K562 (cell line): ENCODE measurements at regions not wholly inside any gene's neighbourhood (a gene's known extent, or its start where the extent isn't known, plus 50 kb on each side); places are given as distances from the start of the nearest gene placed in this dataset.

Experiments
- ATAC-seq: fragments of 200-7000 bp; cut with Tn5 transposase; 3 replicates; pipeline ENCODE4 v1.9.1; 2020; ENCODE audit warnings: moderate library complexity
- BruUV-seq: library from RNA; stranded (reverse); fragments of 400-500 nt; replicated peaks from 2 replicates; lab custom pipeline; 2021; lab: Mats Ljungman, UMichigan
- CTCF ChIA-PET: fragments of 300-600 bp; formaldehyde crosslinking; extraction: SDS; loops from one replicate; lab custom pipeline; 2021; ENCODE audit warnings: low intra/inter-chr PET ratio; lab: Yijun Ruan, JAX
- POLR2A ChIA-PET: fragments of 300-600, 350-650 bp; sonication (Branson Sonifier 250); formaldehyde crosslinking; extraction: SDS; loops from one replicate; lab custom pipeline; 2021; ENCODE audit warnings: antibody characterized with exemption, inconsistent platforms; lab: Yijun Ruan, JAX
- DNase-seq, 4 experiments: peaks; one replicate each; pipeline versions ENCODE4 v3.0.0 to v3.0.0-alpha.2; 2011 to 2018; ENCODE audit warnings: low spot score in 3 of 4, mixed read lengths in 3 of 4; ENCODE audit errors: extremely low read depth in 1 of 4
- FAIRE-seq: peaks from 2 replicates; lab custom pipeline; 2011; peaks lifted over from hg19 to GRCh38; lab: Jason Lieb, UNC
- H2AFZ ChIP-seq: 2 replicates; pipeline ENCODE4 v1.6.0; 2011; ENCODE audit warnings: low read depth, low read length, control low read depth, inconsistent platforms
- H3K27ac ChIP-seq: fragments of 200-600 bp; 3 replicates; pipeline ENCODE4 v1.8.0; 2011; ENCODE audit warnings: low read depth, mild to moderate bottlenecking, control low read depth, inconsistent platforms, low read length, moderate library complexity, mixed read lengths; ENCODE audit errors: extremely low read depth
- H3K27me3 ChIP-seq, 2 experiments: fragments of 300-600 bp in 1 of 2; 2 replicates in 1 of 2; 3 replicates in 1 of 2; pipeline versions ENCODE4 v1.6.0 to v1.8.0; 2011; ENCODE audit warnings: inconsistent platforms in 2 of 2, low read length in 2 of 2, mild to moderate bottlenecking in 1 of 2, mixed read lengths in 1 of 2, moderate library complexity in 1 of 2; ENCODE audit not compliant: control insufficient read depth in 2 of 2, insufficient read depth in 2 of 2
- H3K36me3 ChIP-seq: fragments of 300-600 bp; 3 replicates; pipeline ENCODE4 v1.8.0; 2011; ENCODE audit warnings: mild to moderate bottlenecking, low read length, inconsistent platforms; ENCODE audit not compliant: control insufficient read depth, insufficient read depth
- H3K4me1 ChIP-seq, 2 experiments: fragments of 200-600 bp in 1 of 2; replicated peaks in 1 of 2; 2 replicates in 1 of 2; 3 replicates in 1 of 2; pipeline versions ENCODE4 v1.5.1 to v1.8.0; 2011; ENCODE audit warnings: inconsistent platforms in 2 of 2, low read length in 2 of 2, mild to moderate bottlenecking in 1 of 2, mixed read lengths in 1 of 2, moderate library complexity in 1 of 2; ENCODE audit not compliant: control insufficient read depth in 2 of 2, insufficient read depth in 2 of 2
- H3K4me2 ChIP-seq: 2 replicates; pipeline ENCODE4 v1.6.1; 2011; ENCODE audit warnings: low read length, control low read depth, inconsistent platforms, mixed read lengths; ENCODE audit not compliant: insufficient read depth
- H3K4me3 ChIP-seq: fragments of 200-600 bp; sonication (generic), shearing (Covaris generic); 2 replicates; pipeline ENCODE4 v1.5.1; 2016; ENCODE audit warnings: control low read depth, inconsistent platforms
- H3K79me2 ChIP-seq: fragments of 200-600 bp; 3 replicates; pipeline ENCODE4 v1.8.0; 2011; ENCODE audit warnings: low read length, inconsistent platforms; ENCODE audit not compliant: control insufficient read depth, insufficient read depth
- H3K9ac ChIP-seq, 2 experiments: 2 replicates each; pipeline versions ENCODE4 v1.6.0 to v1.6.1; 2011; ENCODE audit warnings: low read depth in 2 of 2, low read length in 2 of 2, control low read depth in 1 of 2, inconsistent platforms in 1 of 2, mild to moderate bottlenecking in 1 of 2, mixed read lengths in 1 of 2; ENCODE audit not compliant: insufficient read depth in 1 of 2
- H3K9me1 ChIP-seq: one replicate; pipeline ENCODE4 v1.6.0; 2011; ENCODE audit warnings: inconsistent platforms, mild to moderate bottlenecking, low read length, moderate library complexity; ENCODE audit not compliant: control insufficient read depth, insufficient read depth
- H3K9me3 ChIP-seq: replicated peaks from 2 replicates; pipeline ENCODE4 v1.5.1; 2011; ENCODE audit warnings: low read depth, low read length, inconsistent platforms; ENCODE audit not compliant: control insufficient read depth, insufficient read depth
- H4K20me1 ChIP-seq: replicated peaks from 2 replicates; pipeline ENCODE4 v1.6.1; 2011; ENCODE audit warnings: low read length, inconsistent platforms, mixed read lengths; ENCODE audit not compliant: control insufficient read depth, insufficient read depth
- CBFB ChIP-seq: sonication (generic); formaldehyde crosslinking; IDR thresholded peaks from 2 replicates; pipeline ENCODE4 v1.4.0; 2020; ENCODE audit warnings: mild to moderate bottlenecking, missing genetic modification reagents
- CBX5 ChIP-seq: IDR thresholded peaks from 2 replicates; pipeline ENCODE4 v1.6.1; 2014; ENCODE audit warnings: low read depth, borderline replicate concordance
- CSDE1 ChIP-seq, 2 experiments: fragments of 450-650 bp; IDR thresholded peaks; 2 replicates each; pipeline ENCODE4 v1.6.1; 2016; ENCODE audit warnings: mild to moderate bottlenecking in 1 of 2
- ERF ChIP-seq: fragments of 450-650 bp; formaldehyde crosslinking; IDR thresholded peaks from 2 replicates; pipeline ENCODE4 v1.4.0; 2020; ENCODE audit warnings: mild to moderate bottlenecking, mixed read lengths
- FOXP1 ChIP-seq: sonication (generic); formaldehyde crosslinking; IDR thresholded peaks from 2 replicates; pipeline ENCODE4 v1.8.0; 2022; ENCODE audit warnings: mild to moderate bottlenecking, missing genetic modification reagents
- GABPB1 ChIP-seq: sonication (generic); formaldehyde crosslinking; IDR thresholded peaks from 2 replicates; pipeline ENCODE4 v1.8.0; 2022; ENCODE audit warnings: mild to moderate bottlenecking, missing genetic modification reagents
- NFRKB ChIP-seq: fragments of 450-650 bp; IDR thresholded peaks from 2 replicates; pipeline ENCODE4 v1.6.1; 2016; ENCODE audit warnings: low read depth
- WGBS: fragments of 100-300 bp; shearing (Covaris generic); methylation state at CpG from one replicate; pipeline ENCODE4 v1.1.6; 2016; ENCODE audit warnings: low coverage, mixed read lengths; ENCODE audit not compliant: insufficient coverage; ENCODE audit errors: missing lambda C conversion rate; 5-methylcytosine and 5-hydroxymethylcytosine counted together
- in situ Hi-C: fragments of 300-500 bp; cut with MboI; formaldehyde crosslinking; loops from 4 replicates; pipeline ENCODE4 v1.15.0; 2018; ENCODE audit warnings: inconsistent platforms, mixed read lengths
- intact Hi-C: fragments of 100-400 bp; cut with micrococcal nuclease; formaldehyde crosslinking; loops from 2 replicates; pipeline ENCODE4 v1.14.2; 2022
- TF ChIP-seq, protein P1 (sequence below): sonication (generic); formaldehyde crosslinking; IDR thresholded peaks from 2 replicates; pipeline ENCODE4 v1.8.0; 2023; ENCODE audit warnings: mild to moderate bottlenecking, missing genetic modification reagents
- TF ChIP-seq, protein P2 (sequence below): fragments of 450-650 bp; IDR thresholded peaks from 2 replicates; pipeline ENCODE4 v1.6.1; 2016; ENCODE audit warnings: mild to moderate bottlenecking, moderate library complexity

- Histone ChIP-seq H3K9me1 (peaks cover 7% of the 10 kb centered on the region), H3K4me2 (no peak overlapping the region), H4K20me1 (no peaks in the 10 kb centered on the region), H3K4me1 (peaks cover 16 to 24% of the 10 kb centered on the region in 2 experiments), H3K4me3 (no peak overlapping the region), H3K9me3 (no peaks in the 10 kb centered on the region), H3K9ac (peak overlapping the region in 1 of 2 experiments; percentile 40; a peak in 2 of 4 replicates), H3K36me3 (peaks cover 21% of the 10 kb centered on the region; the same call in 2 of the 3 replicates), H3K27me3 (no peaks in the 10 kb centered on the region), H3K79me2 (no peaks in the 10 kb centered on the region), H3K27ac (no peak overlapping the region), H2AFZ (no peak overlapping the region)
- ChIA-PET CTCF (no interaction called here), POLR2A (no interaction called here)
- in situ Hi-C loops (no loop called here), intact Hi-C loops (no loop called here)
- 79% methylated on average over 16 of the region's 18 CpGs for WGBS
- DNase-seq (no peak), ATAC-seq (no peak), FAIRE-seq (no peak)
- no TSS peak for BruUV-seq
- TF ChIP-seq FOXP1 (CRISPR knock-in tag) = no peak
- no peak for TF ChIP-seq CBFB (CRISPR knock-in tag)
- TF ChIP-seq, protein P1, sequence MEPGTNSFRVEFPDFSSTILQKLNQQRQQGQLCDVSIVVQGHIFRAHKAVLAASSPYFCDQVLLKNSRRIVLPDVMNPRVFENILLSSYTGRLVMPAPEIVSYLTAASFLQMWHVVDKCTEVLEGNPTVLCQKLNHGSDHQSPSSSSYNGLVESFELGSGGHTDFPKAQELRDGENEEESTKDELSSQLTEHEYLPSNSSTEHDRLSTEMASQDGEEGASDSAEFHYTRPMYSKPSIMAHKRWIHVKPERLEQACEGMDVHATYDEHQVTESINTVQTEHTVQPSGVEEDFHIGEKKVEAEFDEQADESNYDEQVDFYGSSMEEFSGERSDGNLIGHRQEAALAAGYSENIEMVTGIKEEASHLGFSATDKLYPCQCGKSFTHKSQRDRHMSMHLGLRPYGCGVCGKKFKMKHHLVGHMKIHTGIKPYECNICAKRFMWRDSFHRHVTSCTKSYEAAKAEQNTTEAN = no peak
- TF ChIP-seq NFRKB = no peak
- TF ChIP-seq, protein P2, sequence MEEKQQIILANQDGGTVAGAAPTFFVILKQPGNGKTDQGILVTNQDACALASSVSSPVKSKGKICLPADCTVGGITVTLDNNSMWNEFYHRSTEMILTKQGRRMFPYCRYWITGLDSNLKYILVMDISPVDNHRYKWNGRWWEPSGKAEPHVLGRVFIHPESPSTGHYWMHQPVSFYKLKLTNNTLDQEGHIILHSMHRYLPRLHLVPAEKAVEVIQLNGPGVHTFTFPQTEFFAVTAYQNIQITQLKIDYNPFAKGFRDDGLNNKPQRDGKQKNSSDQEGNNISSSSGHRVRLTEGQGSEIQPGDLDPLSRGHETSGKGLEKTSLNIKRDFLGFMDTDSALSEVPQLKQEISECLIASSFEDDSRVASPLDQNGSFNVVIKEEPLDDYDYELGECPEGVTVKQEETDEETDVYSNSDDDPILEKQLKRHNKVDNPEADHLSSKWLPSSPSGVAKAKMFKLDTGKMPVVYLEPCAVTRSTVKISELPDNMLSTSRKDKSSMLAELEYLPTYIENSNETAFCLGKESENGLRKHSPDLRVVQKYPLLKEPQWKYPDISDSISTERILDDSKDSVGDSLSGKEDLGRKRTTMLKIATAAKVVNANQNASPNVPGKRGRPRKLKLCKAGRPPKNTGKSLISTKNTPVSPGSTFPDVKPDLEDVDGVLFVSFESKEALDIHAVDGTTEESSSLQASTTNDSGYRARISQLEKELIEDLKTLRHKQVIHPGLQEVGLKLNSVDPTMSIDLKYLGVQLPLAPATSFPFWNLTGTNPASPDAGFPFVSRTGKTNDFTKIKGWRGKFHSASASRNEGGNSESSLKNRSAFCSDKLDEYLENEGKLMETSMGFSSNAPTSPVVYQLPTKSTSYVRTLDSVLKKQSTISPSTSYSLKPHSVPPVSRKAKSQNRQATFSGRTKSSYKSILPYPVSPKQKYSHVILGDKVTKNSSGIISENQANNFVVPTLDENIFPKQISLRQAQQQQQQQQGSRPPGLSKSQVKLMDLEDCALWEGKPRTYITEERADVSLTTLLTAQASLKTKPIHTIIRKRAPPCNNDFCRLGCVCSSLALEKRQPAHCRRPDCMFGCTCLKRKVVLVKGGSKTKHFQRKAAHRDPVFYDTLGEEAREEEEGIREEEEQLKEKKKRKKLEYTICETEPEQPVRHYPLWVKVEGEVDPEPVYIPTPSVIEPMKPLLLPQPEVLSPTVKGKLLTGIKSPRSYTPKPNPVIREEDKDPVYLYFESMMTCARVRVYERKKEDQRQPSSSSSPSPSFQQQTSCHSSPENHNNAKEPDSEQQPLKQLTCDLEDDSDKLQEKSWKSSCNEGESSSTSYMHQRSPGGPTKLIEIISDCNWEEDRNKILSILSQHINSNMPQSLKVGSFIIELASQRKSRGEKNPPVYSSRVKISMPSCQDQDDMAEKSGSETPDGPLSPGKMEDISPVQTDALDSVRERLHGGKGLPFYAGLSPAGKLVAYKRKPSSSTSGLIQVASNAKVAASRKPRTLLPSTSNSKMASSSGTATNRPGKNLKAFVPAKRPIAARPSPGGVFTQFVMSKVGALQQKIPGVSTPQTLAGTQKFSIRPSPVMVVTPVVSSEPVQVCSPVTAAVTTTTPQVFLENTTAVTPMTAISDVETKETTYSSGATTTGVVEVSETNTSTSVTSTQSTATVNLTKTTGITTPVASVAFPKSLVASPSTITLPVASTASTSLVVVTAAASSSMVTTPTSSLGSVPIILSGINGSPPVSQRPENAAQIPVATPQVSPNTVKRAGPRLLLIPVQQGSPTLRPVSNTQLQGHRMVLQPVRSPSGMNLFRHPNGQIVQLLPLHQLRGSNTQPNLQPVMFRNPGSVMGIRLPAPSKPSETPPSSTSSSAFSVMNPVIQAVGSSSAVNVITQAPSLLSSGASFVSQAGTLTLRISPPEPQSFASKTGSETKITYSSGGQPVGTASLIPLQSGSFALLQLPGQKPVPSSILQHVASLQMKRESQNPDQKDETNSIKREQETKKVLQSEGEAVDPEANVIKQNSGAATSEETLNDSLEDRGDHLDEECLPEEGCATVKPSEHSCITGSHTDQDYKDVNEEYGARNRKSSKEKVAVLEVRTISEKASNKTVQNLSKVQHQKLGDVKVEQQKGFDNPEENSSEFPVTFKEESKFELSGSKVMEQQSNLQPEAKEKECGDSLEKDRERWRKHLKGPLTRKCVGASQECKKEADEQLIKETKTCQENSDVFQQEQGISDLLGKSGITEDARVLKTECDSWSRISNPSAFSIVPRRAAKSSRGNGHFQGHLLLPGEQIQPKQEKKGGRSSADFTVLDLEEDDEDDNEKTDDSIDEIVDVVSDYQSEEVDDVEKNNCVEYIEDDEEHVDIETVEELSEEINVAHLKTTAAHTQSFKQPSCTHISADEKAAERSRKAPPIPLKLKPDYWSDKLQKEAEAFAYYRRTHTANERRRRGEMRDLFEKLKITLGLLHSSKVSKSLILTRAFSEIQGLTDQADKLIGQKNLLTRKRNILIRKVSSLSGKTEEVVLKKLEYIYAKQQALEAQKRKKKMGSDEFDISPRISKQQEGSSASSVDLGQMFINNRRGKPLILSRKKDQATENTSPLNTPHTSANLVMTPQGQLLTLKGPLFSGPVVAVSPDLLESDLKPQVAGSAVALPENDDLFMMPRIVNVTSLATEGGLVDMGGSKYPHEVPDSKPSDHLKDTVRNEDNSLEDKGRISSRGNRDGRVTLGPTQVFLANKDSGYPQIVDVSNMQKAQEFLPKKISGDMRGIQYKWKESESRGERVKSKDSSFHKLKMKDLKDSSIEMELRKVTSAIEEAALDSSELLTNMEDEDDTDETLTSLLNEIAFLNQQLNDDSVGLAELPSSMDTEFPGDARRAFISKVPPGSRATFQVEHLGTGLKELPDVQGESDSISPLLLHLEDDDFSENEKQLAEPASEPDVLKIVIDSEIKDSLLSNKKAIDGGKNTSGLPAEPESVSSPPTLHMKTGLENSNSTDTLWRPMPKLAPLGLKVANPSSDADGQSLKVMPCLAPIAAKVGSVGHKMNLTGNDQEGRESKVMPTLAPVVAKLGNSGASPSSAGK = no peak
- TF ChIP-seq CSDE1 (IDR thresholded peaks at IDR 0.05) = no peak
- TF ChIP-seq ERF = no peak
- TF ChIP-seq CBX5 = no peak
- TF ChIP-seq GABPB1 = no peak
These were observed 57.3 kb upstream of the RASA2 start for GRCh38 chr3:141429371-141430035.
